ENCODE measurements at regions not wholly inside any gene's neighbourhood (a gene's known extent, or its start where the extent isn't known, plus 50 kb on each side); places are given as distances from the start of the nearest gene placed in this dataset.

DNA sequence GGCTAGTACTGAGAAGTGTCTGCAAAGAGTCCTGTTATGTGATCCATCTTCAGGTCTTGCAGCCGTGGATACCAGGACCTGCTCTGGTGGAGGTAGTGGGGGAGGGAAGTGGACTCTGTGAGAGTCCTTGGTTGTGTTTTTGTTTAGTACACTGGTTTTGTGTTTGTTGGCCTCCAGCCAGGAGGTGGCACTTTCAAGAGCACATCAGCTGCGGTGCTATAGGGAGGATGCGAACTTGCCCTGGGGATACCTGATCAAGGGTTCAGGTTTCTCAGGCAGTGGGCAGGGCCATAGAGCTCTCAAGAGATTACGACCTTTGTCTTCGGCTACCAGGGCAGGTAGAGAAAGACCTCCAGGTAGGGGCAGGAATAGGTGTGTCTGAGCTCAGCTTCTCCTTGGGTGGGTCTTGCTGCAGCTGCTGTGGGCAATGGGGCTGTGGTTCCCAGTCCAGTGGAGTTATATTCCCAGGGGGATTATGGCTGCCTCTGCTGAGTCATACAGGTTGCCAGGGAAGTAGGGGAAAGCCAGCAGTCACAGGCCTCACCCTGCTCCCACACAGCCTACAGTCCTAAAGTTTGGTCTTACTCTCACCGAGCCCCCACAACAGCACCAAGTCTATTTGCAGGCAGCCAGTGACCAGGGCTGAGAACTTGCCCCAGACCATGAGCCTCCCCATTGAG lies 132.8 kb upstream of the NPHP3 start:
- Histone ChIP-seq H3K27me3 (no peaks in the 10 kb centered on the region), H3K9me3 (no peaks in the 10 kb centered on the region), H3K4me3 (no peak overlapping the region), H3K27ac (no peak overlapping the region), H3K36me3 (no peaks in the 10 kb centered on the region), H3K4me1 (no peaks in the 10 kb centered on the region)
- intact Hi-C loops (cut with DNase I): no loop called here
- no peak for DNase-seq (ENCODE audit: extremely low spot score in 2 of 2)
- TF ChIP-seq POLR2A (IDR thresholded peaks at IDR 0.05): no peak
- TF ChIP-seq, protein P1, sequence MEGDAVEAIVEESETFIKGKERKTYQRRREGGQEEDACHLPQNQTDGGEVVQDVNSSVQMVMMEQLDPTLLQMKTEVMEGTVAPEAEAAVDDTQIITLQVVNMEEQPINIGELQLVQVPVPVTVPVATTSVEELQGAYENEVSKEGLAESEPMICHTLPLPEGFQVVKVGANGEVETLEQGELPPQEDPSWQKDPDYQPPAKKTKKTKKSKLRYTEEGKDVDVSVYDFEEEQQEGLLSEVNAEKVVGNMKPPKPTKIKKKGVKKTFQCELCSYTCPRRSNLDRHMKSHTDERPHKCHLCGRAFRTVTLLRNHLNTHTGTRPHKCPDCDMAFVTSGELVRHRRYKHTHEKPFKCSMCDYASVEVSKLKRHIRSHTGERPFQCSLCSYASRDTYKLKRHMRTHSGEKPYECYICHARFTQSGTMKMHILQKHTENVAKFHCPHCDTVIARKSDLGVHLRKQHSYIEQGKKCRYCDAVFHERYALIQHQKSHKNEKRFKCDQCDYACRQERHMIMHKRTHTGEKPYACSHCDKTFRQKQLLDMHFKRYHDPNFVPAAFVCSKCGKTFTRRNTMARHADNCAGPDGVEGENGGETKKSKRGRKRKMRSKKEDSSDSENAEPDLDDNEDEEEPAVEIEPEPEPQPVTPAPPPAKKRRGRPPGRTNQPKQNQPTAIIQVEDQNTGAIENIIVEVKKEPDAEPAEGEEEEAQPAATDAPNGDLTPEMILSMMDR (IDR thresholded peaks at IDR 0.05): no peak
- no peak for TF ChIP-seq POLR2AphosphoS5 (IDR thresholded peaks at IDR 0.05; ENCODE audit: insufficient read depth in 1 of 2, low read depth in 1 of 2)

DNA sequence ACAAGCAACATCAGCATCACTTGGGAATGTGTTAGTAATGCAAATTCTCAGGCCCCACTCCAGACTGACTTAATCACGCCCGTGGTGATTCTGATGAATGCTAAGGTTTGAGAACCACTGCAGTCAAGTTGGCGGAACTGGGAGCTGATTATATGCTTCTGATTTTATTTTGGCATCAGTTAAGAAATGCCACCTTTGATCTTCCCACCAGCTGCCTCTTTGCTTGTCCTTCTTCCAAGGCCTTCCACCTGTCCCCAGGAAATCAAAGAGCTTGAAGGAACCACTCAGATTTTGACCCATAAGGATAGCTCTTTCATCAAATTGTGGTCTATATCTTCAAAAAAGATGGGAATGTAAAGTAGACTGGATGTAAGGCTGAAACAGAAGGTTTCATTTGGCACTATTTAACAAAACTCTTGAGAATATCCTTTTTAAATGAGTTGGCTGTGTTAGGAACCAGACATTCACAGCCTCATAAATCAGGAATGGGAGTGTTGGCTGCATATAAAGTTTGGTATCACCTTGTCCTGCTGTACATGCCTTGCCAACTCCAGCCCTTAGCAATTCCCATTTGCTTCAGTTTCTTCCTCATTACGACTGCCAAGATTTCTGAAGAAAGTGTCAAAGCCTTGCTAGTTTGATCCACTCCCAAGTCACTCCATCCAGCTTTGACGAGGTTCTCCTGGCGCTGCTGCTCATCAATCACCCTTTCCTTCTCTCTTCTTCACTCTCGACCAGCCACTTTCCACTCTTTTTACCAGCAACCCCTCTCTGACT lies 125.8 kb upstream of the NPHP3 start:
- H3K4me3 ChIP-seq: no peak overlapping the region
- no peaks in the 10 kb centered on the region for H3K9me3 ChIP-seq
- no peaks in the 10 kb centered on the region for H3K4me1 ChIP-seq
- no peaks in the 10 kb centered on the region for H3K27me3 ChIP-seq
- H3K27ac ChIP-seq: no peak overlapping the region
- intact Hi-C loops (cut with DNase I): no loop called here
- TF ChIP-seq POLR2AphosphoS5 (IDR thresholded peaks at IDR 0.05; ENCODE audit: insufficient read depth in 1 of 2, low read depth in 1 of 2): no peak
- TF ChIP-seq, protein P1 (IDR thresholded peaks at IDR 0.05): no peak
- TF ChIP-seq POLR2A (IDR thresholded peaks at IDR 0.05): no peak
- no peak for DNase-seq (ENCODE audit: extremely low spot score in 2 of 2)
- no peaks in the 10 kb centered on the region for H3K36me3 ChIP-seq

DNA sequence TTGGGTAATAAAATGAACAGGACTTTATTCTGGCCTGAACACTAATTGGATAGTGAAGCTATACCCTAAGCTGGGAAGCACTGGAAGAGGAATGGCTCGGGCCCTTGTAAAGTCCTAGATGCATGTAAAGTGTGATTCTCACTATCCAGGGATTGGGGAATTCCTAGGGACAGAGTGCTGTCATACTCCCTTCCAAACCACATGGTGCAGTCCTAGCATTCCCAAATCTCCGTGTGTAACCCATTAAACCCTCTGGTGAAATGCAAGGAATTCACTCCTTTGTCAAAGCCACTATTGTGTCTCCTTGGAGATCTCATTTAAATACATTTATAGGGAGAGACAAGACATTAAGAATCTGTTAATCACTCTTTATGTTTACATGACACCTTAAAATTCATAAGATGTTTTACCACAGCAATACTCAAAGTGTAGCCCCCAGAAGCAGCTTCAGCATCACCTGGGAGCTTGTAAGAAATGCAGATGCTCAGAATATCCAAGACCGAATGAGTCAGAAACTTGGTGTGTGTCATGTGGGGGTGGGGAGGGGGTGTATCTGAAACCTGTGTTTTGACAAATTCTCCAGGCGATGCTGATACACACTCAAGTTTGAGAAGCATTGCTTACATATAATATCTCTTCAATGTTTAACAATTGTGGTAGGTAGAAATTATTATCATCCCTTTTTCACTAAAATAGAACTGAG lies 121.8 kb upstream of the NPHP3 start:
- TF ChIP-seq POLR2A (IDR thresholded peaks at IDR 0.05): no peak
- TF ChIP-seq, protein P1 (IDR thresholded peaks at IDR 0.05): no peak
- no peak for TF ChIP-seq POLR2AphosphoS5 (IDR thresholded peaks at IDR 0.05; ENCODE audit: insufficient read depth in 1 of 2, low read depth in 1 of 2)

DNA sequence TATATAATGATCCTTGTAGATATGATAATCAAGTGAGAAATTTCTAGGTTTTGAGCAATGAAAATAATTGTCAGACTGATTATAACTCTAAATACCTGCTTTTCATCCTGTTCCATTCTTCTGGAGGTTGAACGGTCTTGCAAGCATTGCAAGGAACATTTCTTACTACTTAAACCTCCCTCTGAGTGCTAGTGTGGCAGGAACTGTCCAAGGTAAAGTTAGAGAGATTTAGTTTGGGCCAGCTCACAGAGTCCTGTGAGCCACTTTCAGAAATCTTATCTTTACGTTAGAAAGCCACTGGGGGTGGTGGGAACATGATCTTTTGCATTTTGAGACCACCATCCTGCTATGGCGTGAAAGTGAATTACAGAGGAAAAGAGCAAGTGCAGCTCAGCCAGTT lies 121.1 kb upstream of the NPHP3 start:
- Histone ChIP-seq H3K4me3 (no peak overlapping the region), H3K27me3 (no peaks in the 10 kb centered on the region), H3K4me1 (no peaks in the 10 kb centered on the region), H3K27ac (no peak overlapping the region), H3K9me3 (no peaks in the 10 kb centered on the region), H3K36me3 (no peaks in the 10 kb centered on the region)
- no peak for TF ChIP-seq POLR2AphosphoS5 (IDR thresholded peaks at IDR 0.05; ENCODE audit: insufficient read depth in 1 of 2, low read depth in 1 of 2)
- TF ChIP-seq, protein P1 (IDR thresholded peaks at IDR 0.05): no peak
- intact Hi-C loops (cut with DNase I): no loop called here
- DNase-seq (ENCODE audit: extremely low spot score in 2 of 2): no peak

More for the DNA sequence above, 121.8 kb upstream of the NPHP3 start:
- Histone ChIP-seq H3K36me3 (no peaks in the 10 kb centered on the region), H3K27me3 (no peaks in the 10 kb centered on the region), H3K4me3 (no peak overlapping the region), H3K9me3 (no peaks in the 10 kb centered on the region), H3K4me1 (no peaks in the 10 kb centered on the region), H3K27ac (no peak overlapping the region)
- DNase-seq (ENCODE audit: extremely low spot score in 2 of 2): no peak
- intact Hi-C loops (cut with DNase I): no loop called here
